BE2C (cell line): ENCODE measurements at regions not wholly inside any gene's neighbourhood (a gene's known extent, or its start where the extent isn't known, plus 50 kb on each side); places are given as distances from the start of the nearest gene placed in this dataset.

Source experiments
- DNase-seq: peaks from one replicate; pipeline ENCODE4 v3.0.0-alpha.2; 2020
- H3K27me3 ChIP-seq: fragments of 250-450 bp; sonication (Bioruptor Pico); 2 replicates; pipeline ENCODE4 v1.5.1; 2020; ENCODE audit warnings: mild to moderate bottlenecking
- H3K36me3 ChIP-seq: fragments of 250-450 bp; sonication (Bioruptor Pico); 2 replicates; pipeline ENCODE4 v1.5.1; 2020; ENCODE audit warnings: mild to moderate bottlenecking
- H3K4me1 ChIP-seq: fragments of 250-450 bp; sonication (Bioruptor Pico); 2 replicates; pipeline ENCODE4 v1.5.1; 2020
- H3K4me3 ChIP-seq: 2 replicates; pipeline ENCODE4 v1.5.1; 2011; ENCODE audit warnings: low read depth, low read length
- H3K9me3 ChIP-seq: fragments of 250-450 bp; sonication (Bioruptor Pico); 2 replicates; pipeline ENCODE4 v1.5.1; 2020
- TF ChIP-seq, protein P1 (sequence below): IDR thresholded peaks from 2 replicates; pipeline ENCODE4 v1.5.1; 2012; ENCODE audit warnings: mild to moderate bottlenecking, low read depth, low read length

DNA sequence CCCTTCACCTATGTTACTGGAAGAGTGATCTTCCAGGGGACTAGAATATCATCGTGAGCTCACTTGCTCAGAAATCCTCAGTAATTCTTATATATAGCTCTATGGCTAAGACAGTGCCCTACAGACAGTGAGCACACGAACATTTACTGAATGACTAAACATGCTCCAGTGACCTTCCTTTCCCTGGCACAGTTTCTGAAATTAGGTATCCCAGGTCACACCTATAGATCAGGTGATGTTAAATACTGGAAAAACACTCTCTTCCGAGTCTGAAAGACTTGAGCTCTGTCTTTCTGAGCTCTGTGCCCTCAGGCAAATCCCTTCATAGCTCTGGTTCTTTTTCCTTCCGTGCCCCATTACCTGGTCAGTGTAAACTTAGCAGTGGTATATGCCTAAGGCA lies 239.4 kb upstream of the LRIG1 start:
- H3K9me3 ChIP-seq: no peaks in the 10 kb centered on the region
- no peaks in the 10 kb centered on the region for H3K36me3 ChIP-seq
- TF ChIP-seq, protein P1, sequence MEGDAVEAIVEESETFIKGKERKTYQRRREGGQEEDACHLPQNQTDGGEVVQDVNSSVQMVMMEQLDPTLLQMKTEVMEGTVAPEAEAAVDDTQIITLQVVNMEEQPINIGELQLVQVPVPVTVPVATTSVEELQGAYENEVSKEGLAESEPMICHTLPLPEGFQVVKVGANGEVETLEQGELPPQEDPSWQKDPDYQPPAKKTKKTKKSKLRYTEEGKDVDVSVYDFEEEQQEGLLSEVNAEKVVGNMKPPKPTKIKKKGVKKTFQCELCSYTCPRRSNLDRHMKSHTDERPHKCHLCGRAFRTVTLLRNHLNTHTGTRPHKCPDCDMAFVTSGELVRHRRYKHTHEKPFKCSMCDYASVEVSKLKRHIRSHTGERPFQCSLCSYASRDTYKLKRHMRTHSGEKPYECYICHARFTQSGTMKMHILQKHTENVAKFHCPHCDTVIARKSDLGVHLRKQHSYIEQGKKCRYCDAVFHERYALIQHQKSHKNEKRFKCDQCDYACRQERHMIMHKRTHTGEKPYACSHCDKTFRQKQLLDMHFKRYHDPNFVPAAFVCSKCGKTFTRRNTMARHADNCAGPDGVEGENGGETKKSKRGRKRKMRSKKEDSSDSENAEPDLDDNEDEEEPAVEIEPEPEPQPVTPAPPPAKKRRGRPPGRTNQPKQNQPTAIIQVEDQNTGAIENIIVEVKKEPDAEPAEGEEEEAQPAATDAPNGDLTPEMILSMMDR: no peak
- DNase-seq: no peak
- peaks cover 5% of the 10 kb centered on the region for H3K27me3 ChIP-seq
- no peak overlapping the region for H3K4me3 ChIP-seq
- H3K4me1 ChIP-seq: no peaks in the 10 kb centered on the region

DNA sequence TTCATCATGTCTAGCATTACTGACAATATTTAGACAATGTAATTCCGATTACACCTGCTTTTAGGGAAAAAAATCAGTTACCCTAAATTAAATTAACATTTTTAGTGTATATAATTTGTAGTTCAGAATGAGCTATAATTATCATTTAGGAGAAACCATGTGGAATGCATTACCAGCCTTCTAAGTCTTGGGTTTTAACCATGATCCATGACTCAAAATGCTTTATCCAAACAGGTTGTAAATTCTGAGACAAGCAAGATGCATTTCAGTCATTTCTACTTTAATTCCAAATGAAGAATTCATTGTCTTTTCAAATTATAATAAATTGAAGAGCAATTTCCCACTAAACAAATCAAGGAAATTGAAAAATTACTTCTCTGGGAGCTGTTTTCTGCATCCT lies 243.7 kb upstream of the LRIG1 start:
- no peaks in the 10 kb centered on the region for H3K36me3 ChIP-seq
- DNase-seq: no peak
- TF ChIP-seq, protein P1: no peak
- no peak overlapping the region for H3K4me3 ChIP-seq
- no peaks in the 10 kb centered on the region for H3K4me1 ChIP-seq
- H3K27me3 ChIP-seq: peaks cover 7% of the 10 kb centered on the region; the same call in 1 of the 2 replicates
- no peaks in the 10 kb centered on the region for H3K9me3 ChIP-seq

DNA sequence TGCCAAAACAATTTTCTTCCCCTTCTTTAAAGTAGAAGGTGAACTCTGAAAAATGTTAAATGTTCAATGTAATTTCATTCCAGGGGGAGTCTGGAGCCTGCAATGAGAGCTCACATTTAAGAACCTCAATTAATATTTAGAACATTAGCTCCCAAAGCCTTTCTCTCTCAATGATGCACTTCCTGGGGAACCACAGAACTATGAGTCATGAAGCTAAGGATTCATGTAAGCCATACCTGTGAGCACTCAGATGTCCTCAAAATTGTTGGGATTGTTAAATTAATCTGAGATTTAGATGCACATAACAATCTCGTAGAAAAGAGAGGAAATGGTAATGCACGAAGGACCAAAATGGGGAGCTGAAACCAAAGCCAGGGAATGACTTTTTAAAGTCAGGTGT lies 244.2 kb upstream of the LRIG1 start:
- Histone ChIP-seq H3K27me3 (peaks cover 7% of the 10 kb centered on the region; the same call in 1 of the 2 replicates), H3K4me1 (no peaks in the 10 kb centered on the region), H3K36me3 (no peaks in the 10 kb centered on the region), H3K4me3 (no peak overlapping the region), H3K9me3 (no peaks in the 10 kb centered on the region)
- TF ChIP-seq, protein P1: no peak
- no peak for DNase-seq

DNA sequence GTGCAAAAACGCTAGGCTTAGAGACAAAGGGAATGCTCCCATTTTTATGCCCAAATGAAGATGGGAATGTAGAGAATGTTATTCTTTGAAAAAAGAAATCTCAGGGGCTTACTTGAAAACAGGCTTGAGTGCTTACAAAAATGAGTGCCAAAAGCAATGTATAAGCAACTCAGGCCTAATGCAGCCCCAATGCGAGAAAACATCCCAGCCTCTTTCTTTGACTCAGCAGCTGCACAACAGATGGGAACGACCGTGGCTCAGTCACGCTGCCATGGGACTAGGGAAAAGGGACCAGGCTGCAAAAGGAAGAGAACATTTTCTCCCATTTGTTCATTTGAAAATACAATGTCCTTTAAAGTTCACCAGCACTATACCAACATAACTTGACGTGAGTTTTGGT lies 246.4 kb upstream of the LRIG1 start:
- Histone ChIP-seq H3K4me3 (no peak overlapping the region), H3K27me3 (peaks cover 7% of the 10 kb centered on the region; the same call in 1 of the 2 replicates), H3K36me3 (no peaks in the 10 kb centered on the region), H3K4me1 (no peaks in the 10 kb centered on the region), H3K9me3 (no peaks in the 10 kb centered on the region)
- TF ChIP-seq, protein P1: no peak
- no peak for DNase-seq

DNA sequence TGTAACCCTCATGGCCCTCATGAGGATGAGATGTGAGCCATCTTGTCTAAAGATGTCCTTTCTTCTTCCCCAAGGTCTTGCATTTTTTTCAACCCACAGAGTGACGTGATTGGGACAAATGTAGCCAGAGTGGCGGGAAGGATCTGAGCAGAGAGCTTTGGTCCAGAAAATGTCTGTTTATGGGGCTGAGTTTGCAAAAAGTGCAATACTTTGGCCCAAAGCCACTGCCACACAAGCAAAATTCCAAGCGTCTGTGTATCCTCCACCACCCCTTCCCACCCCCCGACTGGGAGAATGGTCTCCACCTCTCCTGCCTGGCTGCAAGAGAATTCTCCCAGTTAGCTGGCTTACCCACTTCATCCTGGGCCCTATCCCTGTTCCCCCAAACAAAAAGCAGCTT lies 246.9 kb upstream of the LRIG1 start:
- DNase-seq: no peak
- TF ChIP-seq, protein P1: no peak
- H3K9me3 ChIP-seq: no peaks in the 10 kb centered on the region
- H3K27me3 ChIP-seq: peaks cover 7% of the 10 kb centered on the region; the same call in 1 of the 2 replicates
- H3K36me3 ChIP-seq: no peaks in the 10 kb centered on the region
- no peaks in the 10 kb centered on the region for H3K4me1 ChIP-seq
- H3K4me3 ChIP-seq: no peak overlapping the region

DNA sequence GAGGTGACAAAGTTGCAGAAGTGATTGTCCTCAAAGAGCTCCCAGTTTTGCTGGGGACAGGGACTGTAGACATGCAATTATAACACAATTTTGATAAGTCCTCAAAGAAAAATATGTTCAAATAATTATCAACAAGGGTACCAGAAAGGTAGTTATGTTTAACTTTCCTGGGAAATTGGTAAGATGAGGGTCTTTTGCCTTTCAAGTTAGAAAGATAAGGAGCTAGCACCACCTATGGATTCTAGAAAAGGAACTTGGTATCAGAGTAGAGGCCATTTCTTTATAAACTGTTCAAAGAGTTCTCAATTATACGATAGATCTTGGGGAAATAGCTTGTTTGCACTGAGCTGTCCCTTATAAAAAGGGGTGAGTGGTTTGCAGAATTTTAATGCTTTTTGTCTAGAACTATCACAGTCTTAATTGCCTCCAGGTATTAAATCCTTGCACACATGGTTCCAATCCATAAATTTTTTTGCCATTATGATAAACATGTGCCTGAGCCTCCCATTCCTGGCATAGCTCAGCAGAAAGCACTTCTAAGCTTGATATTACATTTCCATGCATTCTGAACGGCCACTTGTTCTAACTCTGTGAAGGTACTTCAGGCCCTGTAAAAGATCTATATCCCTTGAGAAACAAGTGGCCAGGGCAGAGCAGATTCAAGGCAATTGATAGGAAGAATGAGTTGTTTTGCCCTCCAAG lies 247.5 kb upstream of the LRIG1 start:
- peaks cover 7% of the 10 kb centered on the region; the same call in 1 of the 2 replicates for H3K27me3 ChIP-seq

More for the DNA sequence above, 247.5 kb upstream of the LRIG1 start:
- TF ChIP-seq, protein P1: no peak
- H3K4me1 ChIP-seq: no peaks in the 10 kb centered on the region
- DNase-seq: no peak
- H3K9me3 ChIP-seq: no peaks in the 10 kb centered on the region
- H3K36me3 ChIP-seq: no peaks in the 10 kb centered on the region
- H3K4me3 ChIP-seq: no peak overlapping the region
